CD14-positive monocyte (primary cell): ENCODE measurements at regions not wholly inside any gene's neighbourhood (a gene's known extent, or its start where the extent isn't known, plus 50 kb on each side); places are given as distances from the start of the nearest gene placed in this dataset.

ENCODE experiments used
- DNase-seq, 3 donors: peaks; one replicate each; pipeline ENCODE4 v3.0.0-alpha.2; 2011 to 2022
- H2AFZ ChIP-seq: 2 replicates; pipeline ENCODE4 v1.6.0; 2012; ENCODE audit warnings: mild to moderate bottlenecking, low read depth, low read length, inconsistent platforms; ENCODE audit not compliant: insufficient read depth, poor library complexity, severe bottlenecking
- H3K27ac ChIP-seq, 2 donors: 1 replicate in 1 of 2; 2 replicates in 1 of 2; pipeline ENCODE4 v1.5.1; 2012 to 2013; ENCODE audit warnings: low read length in 2 of 2, control low read depth in 1 of 2, inconsistent platforms in 1 of 2, low read depth in 1 of 2, mild to moderate bottlenecking in 1 of 2
- H3K27me3 ChIP-seq, 2 donors: one replicate each; pipeline versions ENCODE4 v1.6.0 to v1.6.1; 2011 to 2013; ENCODE audit warnings: low read length in 2 of 2; ENCODE audit not compliant: control insufficient read depth in 2 of 2, insufficient read depth in 2 of 2
- H3K36me3 ChIP-seq, 2 donors: replicated peaks in 1 of 2; 1 replicate in 1 of 2; 2 replicates in 1 of 2; pipeline versions ENCODE4 v1.5.1 to v1.6.1; 2012 to 2013; ENCODE audit warnings: low read length in 2 of 2, control low read depth in 1 of 2, inconsistent platforms in 1 of 2, mild to moderate bottlenecking in 1 of 2; ENCODE audit not compliant: insufficient read depth in 2 of 2, control insufficient read depth in 1 of 2
- H3K4me1 ChIP-seq, 2 donors: 1 replicate in 1 of 2; 2 replicates in 1 of 2; pipeline versions ENCODE4 v1.5.1 to v1.6.1; 2012 to 2013; ENCODE audit warnings: low read length in 2 of 2, control low read depth in 1 of 2, inconsistent platforms in 1 of 2, mild to moderate bottlenecking in 1 of 2, moderate library complexity in 1 of 2; ENCODE audit not compliant: insufficient read depth in 2 of 2, control insufficient read depth in 1 of 2
- H3K4me2 ChIP-seq: replicated peaks from 2 replicates; pipeline ENCODE3; 2012; ENCODE audit warnings: low read length, moderate library complexity, mild to moderate bottlenecking; ENCODE audit not compliant: poor library complexity, severe bottlenecking; ENCODE audit errors: extremely low read depth
- H3K4me3 ChIP-seq, 3 experiments: fragments of 200-600 bp in 1 of 3; sonication (generic) in 1 of 3; replicated peaks in 1 of 3; 1 replicate in 2 of 3; 2 replicates in 1 of 3; pipeline ENCODE4 v1.5.1; 2011 to 2013; ENCODE audit warnings: low read length in 3 of 3, mild to moderate bottlenecking in 3 of 3, control low read depth in 2 of 3, low read depth in 2 of 3, inconsistent platforms in 1 of 3, moderate library complexity in 1 of 3
- H3K79me2 ChIP-seq: 2 replicates; pipeline ENCODE4 v1.6.0; 2012; ENCODE audit warnings: mild to moderate bottlenecking, control low read depth, inconsistent platforms, low read length, moderate library complexity; ENCODE audit not compliant: insufficient read depth
- H3K9ac ChIP-seq: 2 replicates; pipeline ENCODE4 v1.6.0; 2017; ENCODE audit warnings: low read length, mild to moderate bottlenecking; ENCODE audit not compliant: insufficient read depth, poor library complexity, severe bottlenecking
- H3K9me3 ChIP-seq, 2 donors: replicated peaks in 1 of 2; 1 replicate in 1 of 2; 2 replicates in 1 of 2; pipeline versions ENCODE4 v1.5.1 to v1.6.1; 2012 to 2013; ENCODE audit warnings: low read length in 2 of 2, control low read depth in 1 of 2; ENCODE audit not compliant: control insufficient read depth in 1 of 2, insufficient read depth in 1 of 2
- H4K20me1 ChIP-seq: 2 replicates; pipeline ENCODE4 v1.6.0; 2012; ENCODE audit warnings: mild to moderate bottlenecking, low read length, control low read depth, moderate library complexity; ENCODE audit not compliant: insufficient read depth
- H3K27ac Mint-ChIP-seq, 7 donors: one replicate each; pipeline ENCODE4 v1.8.0; 2020; ENCODE audit warnings: mild to moderate bottlenecking in 7 of 7, mixed read lengths in 7 of 7, moderate library complexity in 6 of 7, inconsistent platforms in 2 of 7
- H3K27me3 Mint-ChIP-seq, 3 donors: one replicate each; pipeline ENCODE4 v1.8.0; 2021 to 2022; ENCODE audit warnings: low read depth in 3 of 3, mild to moderate bottlenecking in 3 of 3, mixed read lengths in 3 of 3, moderate library complexity in 3 of 3, inconsistent platforms in 1 of 3
- H3K36me3 Mint-ChIP-seq, 2 donors: one replicate each; pipeline ENCODE4 v1.8.0; 2020; ENCODE audit warnings: mixed read lengths in 2 of 2, inconsistent platforms in 1 of 2, mild to moderate bottlenecking in 1 of 2
- H3K4me1 Mint-ChIP-seq: one replicate; pipeline ENCODE4 v1.8.0; 2020; ENCODE audit warnings: mild to moderate bottlenecking, mixed read lengths
- H3K4me3 Mint-ChIP-seq, 2 donors: one replicate each; pipeline ENCODE4 v1.8.0; 2020; ENCODE audit warnings: mild to moderate bottlenecking in 2 of 2, mixed read lengths in 2 of 2, moderate library complexity in 1 of 2
- H3K9me3 Mint-ChIP-seq, 7 donors: one replicate each; pipeline ENCODE4 v1.8.0; 2020 to 2022; ENCODE audit warnings: mixed read lengths in 7 of 7, mild to moderate bottlenecking in 6 of 7, moderate library complexity in 6 of 7, inconsistent platforms in 2 of 7
- CTCF ChIP-seq: fragments of 200-600 bp; IDR thresholded peaks from one replicate; pipeline ENCODE4 v1.8.0; 2022; ENCODE audit warnings: antibody characterized with exemption, mild to moderate bottlenecking
- WGBS: methylation state at CpG from one replicate; pipeline ENCODE4 v1.1.5; 2013; ENCODE audit warnings: missing lambda C conversion rate; ENCODE audit not compliant: insufficient coverage; 5-methylcytosine and 5-hydroxymethylcytosine counted together
- intact Hi-C, 2 donors: fragments of 100-400 bp; cut with micrococcal nuclease; formaldehyde crosslinking; loops; one replicate each; pipeline versions ENCODE4 v1.15.0 to v1.15.1; 2023

GRCh38 chr12:85673921-85674420 is 162.2 kb downstream of the RASSF9 start:
- H3K27me3 ChIP-seq: no peaks in the 10 kb centered on the region
- no peak overlapping the region for H3K4me2 ChIP-seq
- 83% methylated on average over 1 of the region's 3 CpGs for WGBS
- no peak for TF ChIP-seq CTCF
- no peak overlapping the region for H3K4me3 ChIP-seq
- Mint-ChIP-seq H3K9me3 (peaks cover 0 to 14% (median 4%) of the 10 kb centered on the region in 7 donors), H3K36me3 (no peaks in the 10 kb centered on the region), H3K27me3 (no peaks in the 10 kb centered on the region), H3K27ac (no peak overlapping the region), H3K4me3 (no peak overlapping the region), H3K4me1 (no peaks in the 10 kb centered on the region)
- H4K20me1 ChIP-seq: no peaks in the 10 kb centered on the region
- H3K36me3 ChIP-seq: no peaks in the 10 kb centered on the region
- H3K9me3 ChIP-seq: peaks cover 0 to 6% of the 10 kb centered on the region in 2 donors
- no peak overlapping the region for H3K27ac ChIP-seq
- H3K79me2 ChIP-seq: no peaks in the 10 kb centered on the region
- DNase-seq: no peak
- intact Hi-C loops: no loop called here
- no peak overlapping the region for H3K9ac ChIP-seq
- no peaks in the 10 kb centered on the region for H3K4me1 ChIP-seq
- H2AFZ ChIP-seq: no peak overlapping the region

- no peak for DNase-seq
- peaks cover 0 to 14% (median 7%) of the 10 kb centered on the region in 7 donors for H3K9me3 Mint-ChIP-seq
- H3K79me2 ChIP-seq: no peaks in the 10 kb centered on the region
- no peaks in the 10 kb centered on the region for H3K4me1 ChIP-seq
- no peaks in the 10 kb centered on the region for H3K27me3 Mint-ChIP-seq
- no CpG with 5 or more reads among the region's 4 CpGs for WGBS
- peaks cover 0 to 10% of the 10 kb centered on the region in 2 donors for H3K9me3 ChIP-seq
- no peaks in the 10 kb centered on the region for H4K20me1 ChIP-seq
- H3K4me1 Mint-ChIP-seq: no peaks in the 10 kb centered on the region
- H3K9ac ChIP-seq: no peak overlapping the region
- no peak overlapping the region for H2AFZ ChIP-seq
- intact Hi-C loops: no loop called here
- H3K4me3 ChIP-seq: no peak overlapping the region
- no peak overlapping the region for H3K4me2 ChIP-seq
- no peaks in the 10 kb centered on the region for H3K27me3 ChIP-seq
- no peak overlapping the region for H3K4me3 Mint-ChIP-seq
- no peak overlapping the region for H3K27ac Mint-ChIP-seq
- TF ChIP-seq CTCF: no peak
- no peaks in the 10 kb centered on the region for H3K36me3 Mint-ChIP-seq
- no peak overlapping the region for H3K27ac ChIP-seq
- H3K36me3 ChIP-seq: no peaks in the 10 kb centered on the region
Measured at GRCh38 chr12:85676816-85677749, 159.1 kb downstream of the RASSF9 start.
